H1 (cell line): ENCODE measurements at regions not wholly inside any gene's neighbourhood (a gene's known extent, or its start where the extent isn't known, plus 50 kb on each side); places are given as distances from the start of the nearest gene placed in this dataset.

ENCODE experiments used
- CTCF ChIA-PET: fragments of 300-600 bp; sonication (Branson Sonifier 250); formaldehyde crosslinking; loops from one replicate; lab custom pipeline; 2021; ENCODE audit not compliant: partially characterized antibody; lab: Charles Lee
- POLR2A ChIA-PET: fragments of 300-600 bp; sonication (Branson Sonifier 250); formaldehyde crosslinking; loops from one replicate; lab custom pipeline; 2021; ENCODE audit warnings: inconsistent platforms; ENCODE audit not compliant: partially characterized antibody; lab: Charles Lee
- DNase-seq, 2 experiments: peaks; one replicate each; pipeline versions ENCODE4 v3.0.0 to v3.0.0-alpha.2; 2010 to 2022; ENCODE audit warnings: low spot score in 2 of 2, low read depth in 1 of 2, mixed read lengths in 1 of 2
- FAIRE-seq: peaks from 2 replicates; lab custom pipeline; 2011; peaks lifted over from hg19 to GRCh38; lab: Jason Lieb, UNC
- H2AFZ ChIP-seq: 2 replicates; pipeline ENCODE4 v1.8.1; 2012; ENCODE audit warnings: low read length, inconsistent platforms
- H2AK5ac ChIP-seq: 2 replicates; pipeline ENCODE4 v1.6.1; 2013; ENCODE audit warnings: low read depth, low read length
- H2BK120ac ChIP-seq: replicated peaks from 2 replicates; pipeline ENCODE3; 2013; ENCODE audit warnings: low read depth, low read length, inconsistent platforms
- H2BK12ac ChIP-seq: 2 replicates; pipeline ENCODE4 v1.6.1; 2013; ENCODE audit warnings: low read depth, low read length
- H2BK15ac ChIP-seq: 2 replicates; pipeline ENCODE4 v1.6.1; 2013; ENCODE audit warnings: low read length
- H2BK20ac ChIP-seq: 2 replicates; pipeline ENCODE4 v1.6.1; 2013; ENCODE audit warnings: low read length
- H2BK5ac ChIP-seq: 2 replicates; pipeline ENCODE4 v1.6.1; 2013; ENCODE audit warnings: low read depth, low read length
- H3K14ac ChIP-seq: 2 replicates; pipeline ENCODE4 v1.6.1; 2013; ENCODE audit warnings: inconsistent platforms; ENCODE audit not compliant: insufficient read length
- H3K18ac ChIP-seq: 2 replicates; pipeline ENCODE4 v1.6.1; 2013; ENCODE audit warnings: low read length; ENCODE audit errors: extremely low read depth
- H3K23ac ChIP-seq: 2 replicates; pipeline ENCODE4 v1.6.1; 2013; ENCODE audit warnings: inconsistent platforms; ENCODE audit not compliant: insufficient read length
- H3K23me2 ChIP-seq: 2 replicates; pipeline ENCODE4 v1.6.1; 2013; ENCODE audit warnings: low read depth, low read length
- H3K27ac ChIP-seq: 2 replicates; pipeline ENCODE4 v1.6.1; 2011; ENCODE audit warnings: low read depth, low read length, inconsistent platforms
- H3K27me3 ChIP-seq, 4 experiments: replicated peaks in 1 of 4; 1 replicate in 1 of 4; 2 replicates in 3 of 4; pipeline versions ENCODE4 v1.6.1 to v1.8.1; 2011 to 2013; ENCODE audit warnings: low read length in 3 of 4, mild to moderate bottlenecking in 3 of 4, inconsistent platforms in 2 of 4, mixed read lengths in 2 of 4, moderate library complexity in 1 of 4; ENCODE audit not compliant: control insufficient read depth in 3 of 4, insufficient read depth in 3 of 4; ENCODE audit errors: extremely low read depth in 1 of 4
- H3K36me3 ChIP-seq, 4 experiments: 2 replicates each; pipeline versions ENCODE4 v1.6.1 to v1.8.1; 2011 to 2013; ENCODE audit warnings: mild to moderate bottlenecking in 4 of 4, low read length in 3 of 4, moderate library complexity in 2 of 4, control low read depth in 1 of 4, inconsistent platforms in 1 of 4; ENCODE audit not compliant: insufficient read depth in 4 of 4, control insufficient read depth in 2 of 4
- H3K4ac ChIP-seq: replicated peaks from 2 replicates; pipeline ENCODE3; 2013; ENCODE audit warnings: low read length, low read depth, mixed read lengths, inconsistent platforms; ENCODE audit not compliant: insufficient read length
- H3K4me1 ChIP-seq, 4 experiments: replicated peaks in 1 of 4; 1 replicate in 1 of 4; 2 replicates in 3 of 4; pipeline versions ENCODE4 v1.6.1 to v1.8.1; 2011 to 2013; ENCODE audit warnings: low read length in 3 of 4, inconsistent platforms in 2 of 4, mixed read lengths in 1 of 4; ENCODE audit not compliant: insufficient read depth in 4 of 4, control insufficient read depth in 3 of 4
- H3K4me2 ChIP-seq, 2 experiments: 2 replicates each; pipeline versions ENCODE4 v1.6.1 to v1.8.1; 2011 to 2013; ENCODE audit warnings: low read depth in 2 of 2, low read length in 2 of 2, control low read depth in 1 of 2, inconsistent platforms in 1 of 2, mild to moderate bottlenecking in 1 of 2; ENCODE audit not compliant: insufficient read depth in 1 of 2
- H3K4me3 ChIP-seq, 4 experiments: fragments of 200-600, 300-600 bp in 1 of 4; sonication (generic), shearing (Covaris generic), sonication (Bioruptor Twin) in 1 of 4; 2 replicates each; pipeline versions ENCODE4 v1.5.1 to v1.8.1; 2011 to 2016; ENCODE audit warnings: low read length in 4 of 4, low read depth in 3 of 4, control low read depth in 2 of 4, inconsistent platforms in 2 of 4, mild to moderate bottlenecking in 2 of 4, mixed read lengths in 1 of 4, moderate library complexity in 1 of 4; ENCODE audit not compliant: insufficient read depth in 2 of 4; ENCODE audit errors: extremely low read depth in 1 of 4
- H3K56ac ChIP-seq: replicated peaks from 2 replicates; pipeline ENCODE3; 2013; ENCODE audit warnings: low read depth, mild to moderate bottlenecking, mixed read lengths, low read length, inconsistent platforms; ENCODE audit not compliant: insufficient read length
- H3K79me1 ChIP-seq: 2 replicates; pipeline ENCODE4 v1.6.1; 2013; ENCODE audit warnings: low read depth, low read length, control low read depth
- H3K79me2 ChIP-seq, 2 experiments: 2 replicates each; pipeline versions ENCODE4 v1.6.1 to v1.8.1; 2012 to 2013; ENCODE audit warnings: low read length in 2 of 2, mild to moderate bottlenecking in 2 of 2, inconsistent platforms in 1 of 2; ENCODE audit not compliant: insufficient read depth in 2 of 2, control insufficient read depth in 1 of 2
- H3K9ac ChIP-seq, 4 experiments: replicated peaks in 1 of 4; 1 replicate in 1 of 4; 2 replicates in 3 of 4; pipeline versions ENCODE4 v1.6.1 to v1.8.1; 2011 to 2013; ENCODE audit warnings: low read depth in 3 of 4, low read length in 3 of 4, control low read depth in 2 of 4, mild to moderate bottlenecking in 2 of 4, moderate library complexity in 2 of 4, inconsistent platforms in 1 of 4; ENCODE audit errors: extremely low read depth in 1 of 4
- H3K9me3 ChIP-seq, 2 experiments: 2 replicates each; pipeline versions ENCODE4 v1.6.1 to v1.8.1; 2012 to 2013; ENCODE audit warnings: mild to moderate bottlenecking in 2 of 2, moderate library complexity in 2 of 2, control low read depth in 1 of 2, inconsistent platforms in 1 of 2, low read depth in 1 of 2, low read length in 1 of 2, mixed read lengths in 1 of 2; ENCODE audit not compliant: insufficient read depth in 2 of 2
- H4K20me1 ChIP-seq, 2 experiments: replicated peaks in 1 of 2; 2 replicates each; pipeline versions ENCODE3 to v1.8.1; 2011 to 2013; ENCODE audit warnings: inconsistent platforms in 2 of 2, low read length in 2 of 2, mild to moderate bottlenecking in 1 of 2; ENCODE audit not compliant: insufficient read depth in 2 of 2, control insufficient read depth in 1 of 2
- H4K5ac ChIP-seq: 2 replicates; pipeline ENCODE4 v1.6.1; 2013; ENCODE audit warnings: low read length, low read depth, mixed read lengths, inconsistent platforms; ENCODE audit not compliant: insufficient read length
- H4K8ac ChIP-seq: 2 replicates; pipeline ENCODE4 v1.8.0; 2013; ENCODE audit warnings: mild to moderate bottlenecking, moderate library complexity, low read length, inconsistent platforms; ENCODE audit not compliant: insufficient read depth; ENCODE audit errors: extremely low read depth
- H4K91ac ChIP-seq: replicated peaks from 2 replicates; pipeline ENCODE3; 2013; ENCODE audit warnings: low read length, mixed read lengths, inconsistent platforms; ENCODE audit not compliant: insufficient read length
- CEBPB ChIP-seq: IDR thresholded peaks from 2 replicates; pipeline ENCODE4 v1.6.1; 2012; ENCODE audit warnings: low read depth, low read length
- CHD2 ChIP-seq: IDR thresholded peaks from 2 replicates; pipeline ENCODE4 v1.6.1; 2012; ENCODE audit warnings: low read length, improper control_type of control experiment
- CREB1 ChIP-seq: IDR thresholded peaks from 2 replicates; pipeline ENCODE4 v1.6.1; 2012; ENCODE audit warnings: inconsistent platforms
- JUN ChIP-seq: IDR thresholded peaks from 2 replicates; pipeline ENCODE4 v1.6.1; 2011; ENCODE audit warnings: low read depth, mild to moderate bottlenecking, improper control_type of control experiment, low read length
- MAFK ChIP-seq: IDR thresholded peaks from 2 replicates; pipeline ENCODE4 v1.6.1; 2012; ENCODE audit warnings: low read depth, mild to moderate bottlenecking, improper control_type of control experiment, low read length
- ZNF274 ChIP-seq: IDR thresholded peaks from 2 replicates; pipeline ENCODE4 v1.7.0; 2012; ENCODE audit warnings: low read length, borderline replicate concordance; ENCODE audit errors: extremely low read depth
- WGBS, 2 experiments: shearing (Covaris generic) in 1 of 2; methylation state at CpG; one replicate each; pipeline versions ENCODE4 v1.1.6 to v1.1.7; 2013 to 2015; ENCODE audit warnings: low lambda C conversion rate in 2 of 2, mixed read lengths in 2 of 2, inconsistent platforms in 1 of 2, low coverage in 1 of 2, missing lambda C conversion rate in 1 of 2; ENCODE audit not compliant: insufficient replicate concordance in 2 of 2, insufficient coverage in 1 of 2, insufficient read length in 1 of 2; ENCODE audit errors: extremely low coverage in 1 of 2, missing lambda C conversion rate in 1 of 2; 5-methylcytosine and 5-hydroxymethylcytosine counted together

DNA sequence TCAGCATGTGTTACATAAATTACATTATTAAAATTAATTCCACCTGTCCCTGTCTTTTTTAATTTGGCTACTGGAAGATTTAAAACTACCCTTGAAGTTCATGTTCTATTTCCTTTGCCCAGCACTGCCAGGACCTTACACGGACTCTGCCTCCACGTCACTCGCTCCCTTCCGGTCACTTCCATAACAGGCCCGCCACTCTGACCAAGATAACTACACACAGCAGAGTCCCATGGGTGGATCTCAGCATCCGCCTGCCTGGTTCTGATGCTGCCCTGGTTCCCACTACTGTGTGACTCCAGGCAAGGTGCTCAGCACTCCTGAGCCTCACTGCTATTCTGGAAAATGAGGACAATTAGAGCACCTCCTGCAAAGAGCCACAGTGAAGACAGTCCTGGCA is 153.3 kb upstream of the ERG start (continued):
- TF ChIP-seq JUN = no peak

DNA sequence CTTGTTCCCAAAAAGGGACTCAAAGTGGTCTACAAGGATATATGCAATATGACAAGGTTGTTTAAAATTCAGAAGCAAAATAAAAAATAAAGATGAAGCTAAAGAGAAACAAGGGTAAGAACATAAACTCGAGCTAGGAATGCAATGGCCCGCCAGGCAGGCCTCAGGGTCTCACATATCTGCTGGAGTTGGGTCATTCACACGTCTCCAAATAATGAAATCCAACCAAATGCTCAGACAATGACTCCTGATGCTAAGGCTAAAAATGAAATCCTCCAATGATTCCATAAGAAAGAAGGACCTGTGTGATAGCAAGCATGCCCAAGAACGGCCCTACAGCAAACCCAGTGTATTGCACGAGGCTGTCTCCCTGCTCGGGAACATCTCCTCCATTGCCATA is 153.3 kb upstream of the ETS2 start:
- ChIA-PET CTCF (no interaction called here), POLR2A (no interaction called here)
- H4K8ac ChIP-seq = no peak overlapping the region
- H2BK15ac ChIP-seq = no peak overlapping the region
- no peak overlapping the region for H3K4me3 ChIP-seq
- H3K4me1 ChIP-seq = no peaks in the 10 kb centered on the region; a peak in 1 of 7 replicates
- H2BK120ac ChIP-seq = no peak overlapping the region
- H2BK20ac ChIP-seq = no peak overlapping the region
- H4K20me1 ChIP-seq = no peaks in the 10 kb centered on the region
- no peaks in the 10 kb centered on the region for H3K23me2 ChIP-seq
- no peaks in the 10 kb centered on the region for H3K79me1 ChIP-seq
- no peak overlapping the region for H3K56ac ChIP-seq
- H2BK12ac ChIP-seq = no peak overlapping the region
- H3K9me3 ChIP-seq = no peaks in the 10 kb centered on the region
- peaks cover 0 to 2% (median 0%) of the 10 kb centered on the region in 4 experiments; a peak in 2 of 7 replicates for H3K27me3 ChIP-seq
- no peak overlapping the region for H2AFZ ChIP-seq
- H3K27ac ChIP-seq = no peak overlapping the region
- no peak for DNase-seq
- H3K36me3 ChIP-seq = no peaks in the 10 kb centered on the region
- no peak overlapping the region for H2AK5ac ChIP-seq
- H3K79me2 ChIP-seq = no peaks in the 10 kb centered on the region
- no peak overlapping the region for H4K91ac ChIP-seq
- FAIRE-seq = no peak
- no peak overlapping the region for H4K5ac ChIP-seq
- no peak overlapping the region for H3K18ac ChIP-seq
- H3K4ac ChIP-seq = no peak overlapping the region
- H3K14ac ChIP-seq = no peak overlapping the region
- H3K23ac ChIP-seq = no peak overlapping the region
- H3K9ac ChIP-seq = no peak overlapping the region
- no peak overlapping the region for H3K4me2 ChIP-seq
- H2BK5ac ChIP-seq = no peak overlapping the region
- 93% methylated on average over 6 of the region's 6 CpGs; no CpG with 5 or more reads in 1 of the 2 experiments for WGBS, 2 experiments
- TF ChIP-seq CEBPB (no peak), CHD2 (no peak), MAFK (no peak), ZNF274 (no peak), CREB1 (no peak)
